ENCODE measurements at regions not wholly inside any gene's neighbourhood (a gene's known extent, or its start where the extent isn't known, plus 50 kb on each side); places are given as distances from the start of the nearest gene placed in this dataset.

DNA sequence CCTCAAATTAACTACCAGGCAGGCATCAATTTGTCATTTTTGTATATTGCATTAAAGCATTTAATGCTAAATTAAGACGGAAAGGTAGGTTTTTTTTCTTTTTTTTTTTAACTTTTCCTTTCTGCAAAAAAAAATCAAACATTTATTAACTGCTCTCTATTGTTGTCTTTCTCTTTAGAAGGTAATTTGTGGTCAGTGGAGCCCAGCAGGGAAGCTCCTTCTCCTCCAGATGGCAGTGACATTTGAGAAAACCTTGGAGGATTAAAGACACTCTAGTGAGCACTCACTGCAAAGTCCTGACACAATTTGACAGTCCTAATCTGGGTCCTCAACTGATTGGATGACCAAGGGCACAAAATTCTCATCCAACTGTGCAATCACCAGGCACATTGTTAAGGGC lies 102.4 kb downstream of the SLIT2 start:
- dilution Hi-C loops (cut with HindIII; ENCODE audit: low sequenced_read_pairs, unreplicated experiment) (no loop called here), in situ Hi-C loops (cut with MboI; ENCODE audit: low sequenced_read_pairs) (no loop called here), intact Hi-C loops (cut with micrococcal nuclease) (no loop called here)
- DNase-seq: no peak
- Histone ChIP-seq H3K27me3 (ENCODE audit: control insufficient read depth, insufficient read depth, low read length) (no peaks in the 10 kb centered on the region), H2AK9ac (replicated peaks; ENCODE audit: low read depth, low read length, poor library complexity) (no peak overlapping the region), H2BK120ac (ENCODE audit: low read depth, low read length) (no peak overlapping the region), H4K20me1 (ENCODE audit: insufficient read depth, low read length) (no peaks in the 10 kb centered on the region), H2BK15ac (ENCODE audit: low read depth, low read length) (no peak overlapping the region), H2BK5ac (ENCODE audit: low read depth, low read length, poor library complexity, severe bottlenecking) (no peak overlapping the region), H3K23ac (ENCODE audit: low read depth, low read length) (no peak overlapping the region), H3K18ac (ENCODE audit: low read depth, low read length) (no peak overlapping the region), H3K4me1 (ENCODE audit: control insufficient read depth, insufficient read depth, low read length) (no peaks in the 10 kb centered on the region), H4K91ac (ENCODE audit: insufficient read depth, low read depth, low read length) (no peak overlapping the region), H3K4me2 (ENCODE audit: low read depth, low read length) (no peak overlapping the region), H3K14ac (replicated peaks; ENCODE audit: low read depth, low read length) (no peak overlapping the region), H2BK20ac (ENCODE audit: low read depth, low read length) (no peak overlapping the region), H3K9me1 (ENCODE audit: insufficient read depth, low read length) (no peaks in the 10 kb centered on the region; the same call in 1 of the 2 replicates), H3K9ac (ENCODE audit: low read depth, low read length) (no peak overlapping the region), H3K56ac (ENCODE audit: extremely low read depth, insufficient read depth, low read length) (no peak overlapping the region), H2AFZ (replicated peaks; ENCODE audit: low read length, poor library complexity) (no peak overlapping the region), H3K36me3 (ENCODE audit: control insufficient read depth, insufficient read depth, low read length) (no peaks in the 10 kb centered on the region), H3K27ac (ENCODE audit: insufficient read depth, low read length) (no peak overlapping the region), H4K8ac (ENCODE audit: low read depth in 2 of 2, low read length in 2 of 2) (no peak overlapping the region), H3K79me1 (ENCODE audit: low read depth in 1 of 2, low read length in 2 of 2) (no peaks in the 10 kb centered on the region), H4K5ac (ENCODE audit: low read depth, low read length) (no peak overlapping the region), H3K9me3 (ENCODE audit: control insufficient read depth, insufficient read depth, low read length) (no peaks in the 10 kb centered on the region), H2AK5ac (ENCODE audit: low read depth, low read length) (no peak overlapping the region), H3K4me3 (ENCODE audit: insufficient read depth, low read depth, low read length) (no peak overlapping the region), H3K4ac (ENCODE audit: low read depth, low read length) (no peak overlapping the region)
- WGBS, 2 experiments (ENCODE audit: extremely low coverage in 2 of 2, insufficient read length in 1 of 2): no CpG with 5 or more reads among the region's 1 CpG
- ATAC-seq (ENCODE audit: low read depth): no peak
- ChIA-PET POLR2A (ENCODE audit: unreplicated experiment) (no interaction called here), CTCF (no interaction called here)
- no TSS peak for BruUV-seq (replicated peaks)
- TF ChIP-seq, protein P1, sequence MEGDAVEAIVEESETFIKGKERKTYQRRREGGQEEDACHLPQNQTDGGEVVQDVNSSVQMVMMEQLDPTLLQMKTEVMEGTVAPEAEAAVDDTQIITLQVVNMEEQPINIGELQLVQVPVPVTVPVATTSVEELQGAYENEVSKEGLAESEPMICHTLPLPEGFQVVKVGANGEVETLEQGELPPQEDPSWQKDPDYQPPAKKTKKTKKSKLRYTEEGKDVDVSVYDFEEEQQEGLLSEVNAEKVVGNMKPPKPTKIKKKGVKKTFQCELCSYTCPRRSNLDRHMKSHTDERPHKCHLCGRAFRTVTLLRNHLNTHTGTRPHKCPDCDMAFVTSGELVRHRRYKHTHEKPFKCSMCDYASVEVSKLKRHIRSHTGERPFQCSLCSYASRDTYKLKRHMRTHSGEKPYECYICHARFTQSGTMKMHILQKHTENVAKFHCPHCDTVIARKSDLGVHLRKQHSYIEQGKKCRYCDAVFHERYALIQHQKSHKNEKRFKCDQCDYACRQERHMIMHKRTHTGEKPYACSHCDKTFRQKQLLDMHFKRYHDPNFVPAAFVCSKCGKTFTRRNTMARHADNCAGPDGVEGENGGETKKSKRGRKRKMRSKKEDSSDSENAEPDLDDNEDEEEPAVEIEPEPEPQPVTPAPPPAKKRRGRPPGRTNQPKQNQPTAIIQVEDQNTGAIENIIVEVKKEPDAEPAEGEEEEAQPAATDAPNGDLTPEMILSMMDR (conservative IDR thresholded peaks at IDR 0.05; ENCODE audit: low read depth, low read length): no peak
- TF ChIP-seq, protein P2, sequence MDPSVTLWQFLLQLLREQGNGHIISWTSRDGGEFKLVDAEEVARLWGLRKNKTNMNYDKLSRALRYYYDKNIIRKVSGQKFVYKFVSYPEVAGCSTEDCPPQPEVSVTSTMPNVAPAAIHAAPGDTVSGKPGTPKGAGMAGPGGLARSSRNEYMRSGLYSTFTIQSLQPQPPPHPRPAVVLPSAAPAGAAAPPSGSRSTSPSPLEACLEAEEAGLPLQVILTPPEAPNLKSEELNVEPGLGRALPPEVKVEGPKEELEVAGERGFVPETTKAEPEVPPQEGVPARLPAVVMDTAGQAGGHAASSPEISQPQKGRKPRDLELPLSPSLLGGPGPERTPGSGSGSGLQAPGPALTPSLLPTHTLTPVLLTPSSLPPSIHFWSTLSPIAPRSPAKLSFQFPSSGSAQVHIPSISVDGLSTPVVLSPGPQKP (IDR thresholded peaks at IDR 0.05; ENCODE audit: borderline replicate concordance, low read depth, low read length): no peak
- no peak for TF ChIP-seq MAZ (IDR thresholded peaks at IDR 0.05; ENCODE audit: borderline replicate concordance, low read depth, low read length)
- TF ChIP-seq POLR2A (IDR thresholded peaks at IDR 0.05; ENCODE audit: low read depth, low read length): no peak
- TF ChIP-seq BHLHE40 (IDR thresholded peaks at IDR 0.05; ENCODE audit: low read depth, low read length): no peak
- TF ChIP-seq CEBPB (IDR thresholded peaks at IDR 0.05; ENCODE audit: low read depth, low read length): no peak
- TF ChIP-seq, protein P3, sequence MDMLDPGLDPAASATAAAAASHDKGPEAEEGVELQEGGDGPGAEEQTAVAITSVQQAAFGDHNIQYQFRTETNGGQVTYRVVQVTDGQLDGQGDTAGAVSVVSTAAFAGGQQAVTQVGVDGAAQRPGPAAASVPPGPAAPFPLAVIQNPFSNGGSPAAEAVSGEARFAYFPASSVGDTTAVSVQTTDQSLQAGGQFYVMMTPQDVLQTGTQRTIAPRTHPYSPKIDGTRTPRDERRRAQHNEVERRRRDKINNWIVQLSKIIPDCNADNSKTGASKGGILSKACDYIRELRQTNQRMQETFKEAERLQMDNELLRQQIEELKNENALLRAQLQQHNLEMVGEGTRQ (IDR thresholded peaks at IDR 0.05; ENCODE audit: low read depth, low read length): no peak
- no peak for TF ChIP-seq RAD21 (IDR thresholded peaks at IDR 0.05; ENCODE audit: low read length)
- TF ChIP-seq MXI1 (IDR thresholded peaks at IDR 0.05; ENCODE audit: borderline replicate concordance, low read depth, low read length): no peak
- no peak for TF ChIP-seq NFE2L2 (IDR thresholded peaks at IDR 0.05; ENCODE audit: low read depth, low read length)
- TF ChIP-seq MAFK (IDR thresholded peaks at IDR 0.05; ENCODE audit: low read depth, low read length): no peak
- TF ChIP-seq CHD1 (IDR thresholded peaks at IDR 0.05; ENCODE audit: low read depth, low read length): no peak
- no peak for TF ChIP-seq RFX5 (IDR thresholded peaks at IDR 0.05; ENCODE audit: low read depth, low read length)
- no peak for TF ChIP-seq FOS (IDR thresholded peaks at IDR 0.05; ENCODE audit: low read depth, low read length)
- TF ChIP-seq RCOR1 (IDR thresholded peaks at IDR 0.05; ENCODE audit: insufficient replicate concordance, low read length): no peak
- no peak for TF ChIP-seq SMC3 (IDR thresholded peaks at IDR 0.05; ENCODE audit: low read depth, low read length)
